Aorta (tissue), 5 donors: ENCODE measurements at regions not wholly inside any gene's neighbourhood (a gene's known extent, or its start where the extent isn't known, plus 50 kb on each side); places are given as distances from the start of the nearest gene placed in this dataset.
A peak's percentile ranks its signal among the peaks of the same experiment; 100 is the strongest.

Experiments used
- ATAC-seq: fragments of 200-7000 bp; cut with Tn5 transposase; one replicate; pipeline ENCODE4 v1.9.1; 2022; ENCODE audit warnings: moderate library complexity; ENCODE audit not compliant: low FRiP score
- DNase-seq, 2 donors: peaks; one replicate each; pipeline ENCODE4 v3.0.0-alpha.2; 2020
- H3K27ac ChIP-seq, 2 donors: one replicate each; pipeline ENCODE4 v1.5.1; 2013; ENCODE audit warnings: low read length in 2 of 2, mild to moderate bottlenecking in 2 of 2, moderate library complexity in 2 of 2, control low read depth in 1 of 2, inconsistent platforms in 1 of 2, low read depth in 1 of 2
- H3K27me3 ChIP-seq, 2 donors: one replicate each; pipeline ENCODE4 v1.6.1; 2013; ENCODE audit warnings: control low read depth in 1 of 2, low read length in 1 of 2, mild to moderate bottlenecking in 1 of 2, moderate library complexity in 1 of 2; ENCODE audit not compliant: insufficient read depth in 2 of 2, control insufficient read depth in 1 of 2
- H3K36me3 ChIP-seq, 2 donors: one replicate each; pipeline ENCODE4 v1.6.1; 2013; ENCODE audit warnings: control low read depth in 1 of 2, low read length in 1 of 2, mild to moderate bottlenecking in 1 of 2; ENCODE audit not compliant: insufficient read depth in 2 of 2, control insufficient read depth in 1 of 2
- H3K4me1 ChIP-seq, 2 donors: one replicate each; pipeline ENCODE4 v1.6.1; 2013; ENCODE audit warnings: low read length in 2 of 2, control low read depth in 1 of 2, mild to moderate bottlenecking in 1 of 2, moderate library complexity in 1 of 2; ENCODE audit not compliant: insufficient read depth in 2 of 2, control insufficient read depth in 1 of 2
- H3K4me3 ChIP-seq, 2 donors: one replicate each; pipeline ENCODE4 v1.5.1; 2013; ENCODE audit warnings: low read length in 2 of 2, control low read depth in 1 of 2, mild to moderate bottlenecking in 1 of 2
- H3K9me3 ChIP-seq: one replicate; pipeline ENCODE4 v1.6.1; 2013; ENCODE audit warnings: mild to moderate bottlenecking, low read length; ENCODE audit not compliant: control insufficient read depth
- WGBS, 2 donors: extraction: QIAGEN DNeasy Blood & Tissue Kit; methylation state at CpG; one replicate each; pipeline ENCODE4 v1.1.7; 2013; 5-methylcytosine and 5-hydroxymethylcytosine counted together
- intact Hi-C, 2 donors: fragments of 100-400 bp; cut with DNase I; formaldehyde crosslinking; loops; one replicate each; pipeline versions ENCODE4 v1.14.2 to v1.15.0; 2022
- donor health status: healthy with polysubstance abuse.
- donor health status: Bipolar disorder and iron deficiency.
- donor health status: DM: no; HTN: no; CAD: no.
- donor health status: DM: no; HTN: no; CAD: no.
- donor health status: DM: yes; HTN: yes; CAD: no.

DNA sequence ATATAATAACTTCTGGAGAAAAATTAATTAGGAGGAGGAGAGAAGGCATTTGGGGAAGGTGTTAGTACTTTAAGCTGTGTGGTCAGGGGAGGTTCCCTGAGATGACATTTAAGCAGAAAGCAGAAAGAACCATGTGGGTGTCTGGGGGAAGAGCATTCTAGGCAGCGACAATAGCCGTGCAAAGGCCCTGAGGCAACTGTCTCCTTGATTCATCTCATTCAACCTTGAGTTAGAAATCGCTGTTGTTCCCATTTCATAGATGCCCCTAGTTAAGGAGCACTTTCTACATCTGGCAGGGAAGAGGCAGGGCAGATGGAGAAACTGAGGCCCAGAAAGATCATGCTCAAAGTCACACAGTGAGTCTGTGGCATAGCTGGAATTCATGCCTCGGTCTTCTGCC lies 108.6 kb upstream of the RUNX3 start:
- ATAC-seq: no peak
- peaks cover 2% of the 10 kb centered on the region for H3K9me3 ChIP-seq
- no peak overlapping the region for H3K4me3 ChIP-seq
- no peak overlapping the region for H3K27ac ChIP-seq
- H3K27me3 ChIP-seq: no peaks in the 10 kb centered on the region
- WGBS, 2 donors: 57 to 72% methylated on average over 4 of the region's 4 CpGs
- intact Hi-C loops: loop anchor here in 1 of 2 donors (5.0 to 10.0 kb wide), 2 partner anchors 106 to 174 kb away; partner anchors contain the start of gene RUNX3
- no peaks in the 10 kb centered on the region for H3K36me3 ChIP-seq
- no peak for DNase-seq
- H3K4me1 ChIP-seq: no peaks in the 10 kb centered on the region

DNA sequence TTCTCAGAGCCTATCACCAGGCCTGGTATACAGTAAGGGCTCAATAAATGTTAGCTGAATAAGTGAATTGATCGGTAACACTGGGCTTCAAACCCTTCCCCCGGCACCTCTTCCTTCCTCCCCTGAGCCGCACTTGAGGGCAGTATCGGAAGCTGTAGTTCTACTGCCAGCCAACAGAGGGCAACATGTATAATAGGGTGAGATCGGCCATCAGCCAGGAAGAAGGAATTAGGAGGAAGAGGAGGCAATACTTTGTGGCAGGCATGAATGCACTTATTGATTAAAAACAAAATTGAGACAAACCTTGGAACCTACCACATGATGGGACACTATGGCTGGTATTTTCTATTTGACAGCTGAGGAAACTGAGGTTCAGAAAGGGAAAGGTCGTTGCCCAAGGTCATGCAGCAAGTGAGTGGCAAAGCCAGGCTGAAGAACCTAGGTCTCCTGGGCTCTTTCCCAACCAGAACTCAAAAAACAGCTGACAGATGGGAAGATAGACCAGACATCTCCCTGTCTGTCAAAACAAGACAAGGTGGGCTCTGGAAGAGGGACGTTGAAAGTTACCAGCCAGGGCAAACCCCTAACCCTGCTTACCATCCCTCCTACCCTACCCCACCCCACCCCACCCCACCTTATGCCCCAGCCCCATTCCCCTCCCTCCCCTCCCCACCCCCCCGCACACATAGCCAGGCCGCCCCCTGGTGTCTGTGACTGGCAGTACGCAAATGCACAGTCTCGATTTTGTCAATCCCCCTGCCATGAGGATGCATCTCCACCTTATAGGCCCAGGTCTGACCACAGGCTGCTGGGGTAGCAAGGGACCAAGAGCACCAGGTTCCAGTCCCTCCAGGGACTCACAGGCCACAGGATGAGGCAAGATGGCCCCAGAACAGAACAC lies 107.3 kb upstream of the RUNX3 start:
- H3K4me1 ChIP-seq: no peaks in the 10 kb centered on the region
- intact Hi-C loops: loop anchor here in 1 of 2 donors (5.0 to 10.0 kb wide), 2 partner anchors 105 to 173 kb away; partner anchors contain the start of gene RUNX3
- ATAC-seq (no peak), DNase-seq (no peak)
- WGBS, 2 donors: 58 to 69% methylated on average over 11 of the region's 11 CpGs
- no peaks in the 10 kb centered on the region for H3K9me3 ChIP-seq
- no peaks in the 10 kb centered on the region for H3K27me3 ChIP-seq
- H3K4me3 ChIP-seq: no peak overlapping the region
- no peaks in the 10 kb centered on the region for H3K36me3 ChIP-seq
- H3K27ac ChIP-seq: no peak overlapping the region

DNA sequence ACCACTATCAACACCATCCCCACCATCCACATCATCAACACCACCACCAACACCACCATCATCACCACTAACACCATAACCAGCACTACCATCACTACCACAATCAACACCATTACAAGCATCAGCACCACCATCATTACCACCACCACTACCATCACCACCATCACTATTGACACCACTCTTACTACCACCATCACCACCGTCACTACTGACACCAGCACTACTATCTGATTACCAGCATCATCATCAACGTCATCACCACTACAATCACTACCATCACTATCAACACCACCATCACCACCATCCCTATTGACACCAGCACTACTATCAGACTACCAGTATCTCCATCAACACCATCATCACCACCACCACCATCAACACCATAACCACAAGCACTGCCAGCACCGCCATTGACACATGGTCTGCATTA lies 106.1 kb upstream of the RUNX3 start:
- no peak for DNase-seq
- Histone ChIP-seq H3K4me3 (no peak overlapping the region), H3K9me3 (no peaks in the 10 kb centered on the region), H3K27ac (no peak overlapping the region), H3K4me1 (no peaks in the 10 kb centered on the region), H3K27me3 (no peaks in the 10 kb centered on the region), H3K36me3 (no peaks in the 10 kb centered on the region)
- ATAC-seq: no peak
- intact Hi-C loops: loop anchor here in 1 of 2 donors (5.0 to 10.0 kb wide), 2 partner anchors 104 to 171 kb away; partner anchors contain the start of gene RUNX3
- WGBS, 2 donors: 97% methylated on average over 3 of the region's 3 CpGs

DNA sequence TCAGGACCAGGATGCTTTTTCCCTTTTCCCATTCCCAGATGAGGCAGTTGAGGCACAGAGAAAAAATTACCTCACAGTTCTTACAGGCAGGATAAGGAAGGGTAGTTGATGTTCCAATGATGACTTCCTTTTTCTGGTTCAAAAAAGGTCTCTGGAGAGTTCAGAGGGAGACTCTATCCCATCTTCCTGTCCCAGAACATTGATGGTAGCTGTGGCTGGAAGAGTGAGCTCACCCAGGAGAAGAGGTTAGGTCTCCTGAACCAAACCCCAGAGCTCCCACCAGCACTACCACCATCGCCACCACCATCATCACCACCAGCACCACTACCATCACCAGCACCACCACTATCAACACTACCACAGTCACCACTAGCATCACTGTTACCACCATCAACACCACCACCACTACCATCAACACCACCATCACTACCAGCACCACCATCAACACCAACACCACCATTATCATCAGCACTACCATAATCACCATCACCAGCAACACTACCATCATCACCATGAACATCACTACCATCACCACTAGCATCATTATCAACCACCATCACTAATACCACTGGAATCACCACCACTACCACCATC lies 105.5 kb upstream of the RUNX3 start:
- 98 to 100% methylated on average over 1 of the region's 1 CpG for WGBS, 2 donors
- Histone ChIP-seq H3K4me1 (no peaks in the 10 kb centered on the region), H3K27me3 (no peaks in the 10 kb centered on the region), H3K27ac (no peak overlapping the region), H3K36me3 (no peaks in the 10 kb centered on the region), H3K9me3 (no peaks in the 10 kb centered on the region), H3K4me3 (no peak overlapping the region)
- ATAC-seq (no peak), DNase-seq (no peak)
- intact Hi-C loops: loop anchor here in 1 of 2 donors (5.0 to 10.0 kb wide), 2 partner anchors 103 to 171 kb away; partner anchors contain the start of gene RUNX3

DNA sequence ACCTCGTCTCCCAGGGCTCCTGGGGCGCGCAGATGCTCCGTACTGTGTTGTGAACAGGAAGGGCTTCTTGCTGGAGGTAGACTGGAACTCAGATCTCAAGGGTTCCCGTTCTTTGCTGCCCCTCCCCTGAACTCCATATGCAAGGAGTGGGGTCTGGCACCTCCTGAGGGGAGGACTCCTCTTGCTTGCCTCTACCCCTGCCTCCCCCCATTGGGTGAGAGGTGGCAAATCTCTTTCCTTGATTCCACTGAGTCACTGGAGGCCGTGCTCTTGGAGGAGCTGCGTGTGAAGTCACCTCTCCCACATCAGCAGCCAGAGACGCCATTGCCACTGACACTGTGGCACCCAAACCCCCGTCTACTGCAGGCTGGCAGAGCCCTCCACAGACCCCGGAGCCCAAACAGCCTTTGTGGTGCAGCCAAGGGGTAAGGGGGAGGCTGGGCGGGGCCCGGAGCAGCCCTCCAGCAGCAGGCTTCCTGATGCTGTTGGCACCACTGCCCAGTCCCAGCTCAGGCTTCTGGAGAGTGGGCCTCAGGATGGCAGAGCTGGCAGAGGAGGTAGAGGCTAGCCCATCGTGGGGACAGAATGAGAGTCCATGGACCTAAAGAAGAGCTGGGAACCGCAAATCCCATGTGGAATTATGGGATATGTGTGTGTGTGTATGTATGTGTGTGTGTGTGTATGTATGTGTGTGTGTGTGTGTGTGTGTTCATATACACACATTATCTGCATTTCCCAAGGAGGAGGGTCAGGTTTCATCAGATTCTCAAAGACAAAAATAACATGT lies 104.9 kb upstream of the RUNX3 start:
- ATAC-seq (no peak), DNase-seq (no peak)
- Histone ChIP-seq H3K4me1 (no peaks in the 10 kb centered on the region), H3K27me3 (no peaks in the 10 kb centered on the region), H3K36me3 (no peaks in the 10 kb centered on the region), H3K27ac (no peak overlapping the region), H3K9me3 (no peaks in the 10 kb centered on the region), H3K4me3 (no peak overlapping the region)
- intact Hi-C loops: loop anchor here in 1 of 2 donors (5.0 to 10.0 kb wide), 2 partner anchors 103 to 170 kb away; partner anchors contain the start of gene RUNX3
- 81 to 87% methylated on average over 14 of the region's 14 CpGs for WGBS, 2 donors

DNA sequence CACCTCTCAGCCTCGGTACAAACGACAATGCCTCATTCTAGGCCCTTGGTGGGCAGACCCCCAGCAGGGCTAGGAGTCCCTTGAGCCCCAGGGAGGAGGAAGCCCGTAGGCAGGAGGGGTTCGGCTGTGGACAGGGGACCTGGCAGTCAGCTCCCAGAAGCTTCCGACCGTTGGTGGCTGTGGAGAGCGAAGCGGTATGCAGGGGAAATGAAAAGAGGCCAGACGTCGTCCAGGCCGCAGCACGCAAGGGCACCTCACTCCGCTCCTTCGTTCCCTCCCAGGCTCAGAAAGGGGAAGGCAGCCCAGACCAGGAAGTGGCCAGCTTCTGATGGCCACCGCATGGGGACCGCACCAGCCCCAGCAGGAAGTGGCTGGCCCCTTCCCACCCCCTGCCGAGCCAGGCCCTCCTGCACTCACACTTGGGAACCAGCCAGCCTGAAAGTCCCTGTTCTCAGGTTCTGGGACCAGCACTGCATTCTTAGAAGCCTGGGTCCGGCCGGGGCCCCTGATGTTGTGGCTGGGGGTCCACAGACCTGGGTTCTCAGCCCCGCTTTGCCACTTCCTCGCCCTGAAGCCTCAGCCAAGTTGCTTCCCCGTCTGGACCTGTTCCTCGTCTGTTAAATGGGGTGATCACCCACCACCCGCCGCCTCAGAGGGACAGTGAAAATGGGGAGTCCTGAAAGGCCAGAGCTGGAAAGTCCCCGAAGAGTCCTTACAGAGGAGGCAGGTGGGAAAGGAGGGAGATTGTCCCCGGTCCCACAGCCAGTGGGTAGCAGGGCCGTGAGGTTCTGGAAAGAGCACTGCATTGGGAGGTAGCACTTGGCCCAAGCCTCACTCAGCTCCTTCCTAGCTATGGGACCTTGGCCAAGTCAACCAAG lies 104.0 kb upstream of the RUNX3 start:
- intact Hi-C loops: loop anchor here in 1 of 2 donors (10.0 kb wide), 1 partner anchor 169 kb away; no protein-coding TSS in a partner anchor
- Histone ChIP-seq H3K27me3 (no peaks in the 10 kb centered on the region), H3K4me3 (no peak overlapping the region), H3K27ac (no peak overlapping the region), H3K36me3 (no peaks in the 10 kb centered on the region), H3K4me1 (no peaks in the 10 kb centered on the region), H3K9me3 (no peaks in the 10 kb centered on the region)
- DNase-seq: peak in 1 of 2 donors; percentile 86
- ATAC-seq: peak; percentile 55
- WGBS, 2 donors: 82 to 85% methylated on average over 26 to 28 of the region's 28 CpGs

DNA sequence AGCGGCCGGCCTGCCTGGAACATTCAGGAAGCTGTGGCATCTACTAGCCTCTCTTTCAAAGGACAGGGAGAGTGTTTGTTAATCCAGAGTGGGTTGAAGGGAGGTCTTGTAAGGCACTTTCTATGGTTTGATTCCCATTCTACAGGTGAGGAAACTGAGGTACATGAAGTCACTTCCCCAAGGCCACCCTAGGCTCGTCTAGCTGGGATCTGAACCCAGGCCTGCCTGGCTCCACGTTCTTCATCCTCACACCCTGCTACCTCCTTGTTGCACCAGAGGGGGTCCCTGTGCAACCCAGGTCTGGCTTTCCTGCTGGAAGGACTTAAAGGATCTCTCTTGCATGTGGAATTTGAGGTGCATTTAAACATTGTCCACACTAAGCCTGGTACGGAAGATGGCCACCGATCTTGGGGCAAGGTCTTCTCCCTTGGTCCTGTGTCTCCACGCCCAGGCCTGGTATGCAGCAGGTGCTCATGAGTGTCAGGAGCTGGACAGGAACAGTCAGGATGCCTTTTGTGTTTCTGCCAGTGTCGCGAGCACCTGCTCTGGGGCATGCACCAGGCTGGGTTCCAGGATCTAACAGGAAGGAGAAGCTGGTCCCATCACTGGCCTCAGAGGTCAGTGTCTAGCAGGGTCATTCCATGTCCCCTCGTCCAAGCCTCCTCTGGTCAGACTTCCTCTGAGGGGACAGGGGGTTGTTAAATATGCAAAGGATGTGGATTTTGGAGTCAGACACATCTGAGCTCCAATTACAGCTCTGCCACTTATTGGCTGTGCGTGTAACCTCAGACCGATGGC lies 103.2 kb upstream of the RUNX3 start:
- no peaks in the 10 kb centered on the region for H3K36me3 ChIP-seq
- no peak overlapping the region for H3K27ac ChIP-seq
- H3K4me1 ChIP-seq: no peaks in the 10 kb centered on the region
- intact Hi-C loops: loop anchor here in 1 of 2 donors (10.0 kb wide), 1 partner anchor 168 kb away; no protein-coding TSS in a partner anchor
- WGBS, 2 donors: 92% methylated on average over 12 of the region's 12 CpGs
- H3K27me3 ChIP-seq: no peaks in the 10 kb centered on the region
- H3K9me3 ChIP-seq: no peaks in the 10 kb centered on the region
- no peak for ATAC-seq
- no peak overlapping the region for H3K4me3 ChIP-seq
- DNase-seq: no peak
